Germinal center (tissue), 1 donor: ENCODE measurements at regions not wholly inside any gene's neighbourhood (a gene's known extent, or its start where the extent isn't known, plus 50 kb on each side); places are given as distances from the start of the nearest gene placed in this dataset.

ENCODE experiments used
- DNase-seq: peaks from one replicate; pipeline ENCODE4 v3.0.0; 2012; ENCODE audit warnings: mixed read lengths, low spot score

- DNase-seq: no peak
These were observed 618.8 kb upstream of the NRXN1 start for GRCh38 chr2:51650769-51651168.

GRCh38 chr2:51649366-51649765 is 617.4 kb upstream of the NRXN1 start:
- DNase-seq: no peak

GRCh38 chr2:51638811-51639210 is 606.9 kb upstream of the NRXN1 start:
- DNase-seq: no peak

GRCh38 chr2:51633073-51633472 is 601.1 kb upstream of the NRXN1 start:
- DNase-seq: no peak

GRCh38 chr2:51629406-51629805 is 597.5 kb upstream of the NRXN1 start:
- DNase-seq: no peak

- DNase-seq: no peak
These were observed 597.0 kb upstream of the NRXN1 start for GRCh38 chr2:51628917-51629316.

- DNase-seq: no peak
These were observed 593.1 kb upstream of the NRXN1 start for GRCh38 chr2:51624995-51625394.

- DNase-seq: no peak
These were observed 588.9 kb upstream of the NRXN1 start for GRCh38 chr2:51620796-51621195.

GRCh38 chr2:51619961-51620360 is 588.0 kb upstream of the NRXN1 start:
- no peak for DNase-seq

GRCh38 chr2:51612387-51612786 is 580.5 kb upstream of the NRXN1 start:
- DNase-seq: no peak

- DNase-seq: no peak
These were observed 569.8 kb upstream of the NRXN1 start for GRCh38 chr2:51601706-51602105.

- no peak for DNase-seq
These were observed 565.2 kb upstream of the NRXN1 start for GRCh38 chr2:51597086-51597485.

- DNase-seq: no peak
These were observed 563.9 kb upstream of the NRXN1 start for GRCh38 chr2:51595836-51596235.

- DNase-seq: no peak
These were observed 549.8 kb upstream of the NRXN1 start for GRCh38 chr2:51581636-51582267.

GRCh38 chr2:51579412-51579811 is 547.5 kb upstream of the NRXN1 start:
- no peak for DNase-seq

GRCh38 chr2:51575181-51575580 is 543.2 kb upstream of the NRXN1 start:
- no peak for DNase-seq

GRCh38 chr2:51559026-51559425 is 527.1 kb upstream of the NRXN1 start:
- no peak for DNase-seq

- DNase-seq: no peak
These were observed 521.5 kb upstream of the NRXN1 start for GRCh38 chr2:51553476-51553875.

GRCh38 chr2:51535763-51536162 is 503.8 kb upstream of the NRXN1 start:
- DNase-seq: no peak

- no peak for DNase-seq
These were observed 502.2 kb upstream of the NRXN1 start for GRCh38 chr2:51534166-51534565.

GRCh38 chr2:51528156-51528555 is 496.2 kb upstream of the NRXN1 start:
- DNase-seq: no peak

- DNase-seq: no peak
These were observed 494.8 kb upstream of the NRXN1 start for GRCh38 chr2:51526766-51527165.

- no peak for DNase-seq
These were observed 484.7 kb upstream of the NRXN1 start for GRCh38 chr2:51516667-51517066.

- DNase-seq: no peak
These were observed 479.1 kb upstream of the NRXN1 start for GRCh38 chr2:51511002-51511401.

GRCh38 chr2:51510303-51510702 is 478.4 kb upstream of the NRXN1 start:
- no peak for DNase-seq
